ENCODE measurements at regions not wholly inside any gene's neighbourhood (a gene's known extent, or its start where the extent isn't known, plus 50 kb on each side); places are given as distances from the start of the nearest gene placed in this dataset.

DNA sequence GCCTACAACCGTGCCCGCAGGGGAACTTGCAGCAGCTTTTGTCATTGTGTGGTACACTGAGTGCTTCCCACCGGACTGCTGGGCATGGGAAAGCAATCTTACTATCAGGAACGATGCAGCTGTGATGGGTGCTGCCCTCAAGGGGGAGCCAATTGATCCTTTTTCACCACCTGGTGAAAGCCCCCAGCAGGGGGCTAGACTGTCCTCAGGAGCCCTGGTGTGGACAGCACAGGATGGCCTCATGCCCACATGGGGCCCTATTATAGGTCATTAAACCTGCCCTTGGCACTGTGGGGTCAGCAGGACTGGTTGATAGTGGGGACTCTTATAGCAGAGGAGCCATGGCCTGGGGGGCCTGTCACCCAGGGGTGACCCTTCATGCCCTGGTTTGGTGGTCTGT, 172.2 kb downstream of the GLI2 start:
- no peak for DNase-seq
- Mint-ChIP-seq H3K36me3 (ENCODE audit: low read depth) (no peaks in the 10 kb centered on the region), H3K4me1 (no peaks in the 10 kb centered on the region), H3K4me3 (no peak overlapping the region), H3K27ac (no peak overlapping the region), H3K27me3 (no peaks in the 10 kb centered on the region), H3K9me3 (no peaks in the 10 kb centered on the region)
- ChIA-PET POLR2A (no interaction called here), CTCF (no interaction called here)

DNA sequence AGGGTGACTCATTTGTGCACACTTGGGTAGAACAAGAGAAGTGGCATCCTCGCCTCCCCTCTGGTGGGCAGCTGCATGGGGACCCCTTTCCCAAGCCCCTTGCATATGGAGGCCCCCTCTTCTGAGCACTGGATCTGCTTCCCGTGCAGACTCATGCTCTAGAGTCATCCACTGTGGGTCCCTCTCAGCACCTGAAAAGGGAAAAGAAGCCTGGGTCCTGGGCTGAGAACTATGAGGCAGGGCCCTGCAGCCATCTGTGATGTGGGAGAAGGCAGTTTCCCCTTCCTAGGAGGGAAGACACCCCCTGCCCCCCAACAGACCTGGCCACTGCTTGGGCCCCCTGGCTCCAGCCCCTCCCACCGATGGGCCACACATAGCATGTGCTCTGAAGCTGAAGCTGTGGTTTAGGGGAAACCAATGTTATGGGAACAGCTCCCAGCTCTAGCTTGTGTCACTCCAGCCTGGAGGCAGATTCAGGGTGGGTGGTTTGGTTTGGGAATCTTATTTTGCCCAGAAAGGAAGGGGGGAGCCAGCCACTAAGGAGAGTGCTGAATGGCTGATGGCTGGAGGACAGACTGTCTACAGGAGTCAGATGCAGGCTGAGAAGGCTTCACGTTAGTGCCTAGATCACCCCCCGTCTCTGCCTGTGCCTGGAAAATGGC, 172.8 kb downstream of the GLI2 start:
- ChIA-PET POLR2A (no interaction called here), CTCF (no interaction called here)
- H3K36me3 Mint-ChIP-seq (ENCODE audit: low read depth): no peaks in the 10 kb centered on the region
- no peaks in the 10 kb centered on the region for H3K4me1 Mint-ChIP-seq
- DNase-seq: no peak
- H3K27ac Mint-ChIP-seq: no peak overlapping the region
- H3K4me3 Mint-ChIP-seq: no peak overlapping the region
- no peaks in the 10 kb centered on the region for H3K27me3 Mint-ChIP-seq
- no peaks in the 10 kb centered on the region for H3K9me3 Mint-ChIP-seq

DNA sequence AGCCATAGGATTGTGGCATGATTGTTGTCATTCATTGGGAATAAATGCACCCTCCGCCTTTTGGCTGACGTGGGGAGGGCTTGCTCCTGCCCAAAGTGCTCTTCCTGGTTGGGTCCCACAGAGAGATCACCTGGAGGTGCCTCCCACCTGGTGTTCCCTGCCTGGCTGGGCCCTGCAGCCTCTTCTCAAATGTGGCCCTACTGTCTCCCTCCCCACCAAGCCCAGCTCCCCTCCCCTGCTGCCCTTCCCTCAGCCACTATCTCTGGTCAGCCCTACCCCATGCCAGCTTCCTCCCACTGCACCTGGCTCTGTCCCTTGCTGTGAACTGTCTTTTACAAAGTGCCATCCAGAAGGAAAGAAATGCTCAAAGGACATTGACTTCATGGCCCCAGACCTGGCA, 173.4 kb downstream of the GLI2 start:
- Mint-ChIP-seq H3K9me3 (no peaks in the 10 kb centered on the region), H3K4me1 (no peaks in the 10 kb centered on the region)
- no peak for DNase-seq

DNA sequence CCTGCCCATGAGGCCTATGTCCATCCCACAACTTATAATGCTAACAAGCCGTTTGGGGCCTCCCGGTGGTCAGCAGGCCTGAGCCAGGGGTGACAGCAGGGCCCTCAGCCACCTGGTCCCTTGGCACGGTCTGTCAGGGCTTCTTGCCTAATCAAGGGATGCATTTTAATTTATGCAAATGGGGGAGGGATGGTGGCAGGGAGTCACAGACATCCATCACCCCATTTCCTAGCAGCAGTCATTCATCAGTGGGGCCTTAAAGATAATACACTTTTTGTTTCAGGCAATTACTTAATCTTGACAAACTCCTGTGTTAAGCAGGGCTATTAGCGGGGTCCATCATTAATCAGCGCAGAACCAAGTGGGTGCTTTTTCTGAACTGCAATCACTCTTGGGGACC, 174.5 kb downstream of the GLI2 start:
- Mint-ChIP-seq H3K4me3 (no peak overlapping the region), H3K4me1 (no peaks in the 10 kb centered on the region), H3K27ac (no peak overlapping the region), H3K27me3 (no peaks in the 10 kb centered on the region), H3K36me3 (ENCODE audit: low read depth) (no peaks in the 10 kb centered on the region), H3K9me3 (no peaks in the 10 kb centered on the region)
- CTCF ChIA-PET: no interaction called here
- DNase-seq: no peak
- POLR2A ChIA-PET: no interaction called here

More for the DNA sequence above, 173.4 kb downstream of the GLI2 start:
- no peak overlapping the region for H3K4me3 Mint-ChIP-seq
- POLR2A ChIA-PET: no interaction called here
- no peaks in the 10 kb centered on the region for H3K36me3 Mint-ChIP-seq (ENCODE audit: low read depth)
- CTCF ChIA-PET: no interaction called here
- no peaks in the 10 kb centered on the region for H3K27me3 Mint-ChIP-seq
- no peak overlapping the region for H3K27ac Mint-ChIP-seq

DNA sequence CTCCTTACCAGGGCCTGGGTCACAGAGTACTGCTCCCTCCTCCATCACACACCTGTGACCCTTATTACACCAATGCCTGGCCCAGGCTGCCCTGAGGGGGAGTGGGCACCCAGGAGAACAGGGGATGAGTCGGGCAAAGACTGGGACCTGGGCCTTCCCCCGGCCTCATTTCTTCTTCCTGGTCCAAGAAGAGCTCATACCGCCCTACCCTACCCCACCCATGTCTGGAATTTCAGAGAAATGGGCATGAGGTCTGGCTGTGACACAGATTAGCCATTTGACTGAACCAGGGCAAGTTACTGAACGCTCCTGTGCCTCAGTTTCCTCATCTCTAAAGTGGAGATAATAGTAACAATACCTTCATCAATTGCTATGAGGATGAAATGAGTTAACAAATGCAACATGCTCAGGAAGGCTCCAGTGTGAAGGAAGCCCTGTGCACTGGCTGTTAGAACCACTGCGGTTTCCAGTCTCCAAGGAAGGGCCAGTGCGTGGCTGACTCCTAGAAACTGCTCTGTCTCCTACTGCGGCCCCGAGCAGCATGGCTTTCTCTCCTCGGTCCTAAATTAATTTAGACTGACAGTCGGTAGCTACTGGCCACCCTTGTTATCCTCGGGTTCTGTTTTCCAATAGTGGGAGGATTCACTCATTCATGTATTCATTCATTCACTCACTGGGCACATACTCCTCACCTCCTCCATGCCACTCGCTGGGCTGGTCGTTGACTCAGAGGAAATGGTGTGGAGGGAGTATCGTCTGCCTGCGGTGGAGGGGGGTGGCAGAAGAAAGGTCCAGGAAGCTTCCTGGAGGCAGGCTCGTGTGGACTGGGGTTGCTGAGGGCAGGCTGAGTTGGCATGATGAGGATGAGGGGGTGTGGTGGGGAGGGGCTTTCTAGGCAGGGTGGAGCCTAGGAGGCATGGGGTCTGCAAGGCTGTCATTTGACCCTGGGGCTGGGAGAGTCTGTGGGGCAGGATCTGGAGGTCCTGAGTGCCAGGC, 175.6 kb downstream of the GLI2 start:
- no peak for DNase-seq
- ChIA-PET POLR2A (no interaction called here), CTCF (no interaction called here)
- Mint-ChIP-seq H3K27ac (no peak overlapping the region), H3K36me3 (ENCODE audit: low read depth) (no peaks in the 10 kb centered on the region), H3K4me1 (no peaks in the 10 kb centered on the region), H3K9me3 (no peaks in the 10 kb centered on the region), H3K27me3 (no peaks in the 10 kb centered on the region), H3K4me3 (no peak overlapping the region)

DNA sequence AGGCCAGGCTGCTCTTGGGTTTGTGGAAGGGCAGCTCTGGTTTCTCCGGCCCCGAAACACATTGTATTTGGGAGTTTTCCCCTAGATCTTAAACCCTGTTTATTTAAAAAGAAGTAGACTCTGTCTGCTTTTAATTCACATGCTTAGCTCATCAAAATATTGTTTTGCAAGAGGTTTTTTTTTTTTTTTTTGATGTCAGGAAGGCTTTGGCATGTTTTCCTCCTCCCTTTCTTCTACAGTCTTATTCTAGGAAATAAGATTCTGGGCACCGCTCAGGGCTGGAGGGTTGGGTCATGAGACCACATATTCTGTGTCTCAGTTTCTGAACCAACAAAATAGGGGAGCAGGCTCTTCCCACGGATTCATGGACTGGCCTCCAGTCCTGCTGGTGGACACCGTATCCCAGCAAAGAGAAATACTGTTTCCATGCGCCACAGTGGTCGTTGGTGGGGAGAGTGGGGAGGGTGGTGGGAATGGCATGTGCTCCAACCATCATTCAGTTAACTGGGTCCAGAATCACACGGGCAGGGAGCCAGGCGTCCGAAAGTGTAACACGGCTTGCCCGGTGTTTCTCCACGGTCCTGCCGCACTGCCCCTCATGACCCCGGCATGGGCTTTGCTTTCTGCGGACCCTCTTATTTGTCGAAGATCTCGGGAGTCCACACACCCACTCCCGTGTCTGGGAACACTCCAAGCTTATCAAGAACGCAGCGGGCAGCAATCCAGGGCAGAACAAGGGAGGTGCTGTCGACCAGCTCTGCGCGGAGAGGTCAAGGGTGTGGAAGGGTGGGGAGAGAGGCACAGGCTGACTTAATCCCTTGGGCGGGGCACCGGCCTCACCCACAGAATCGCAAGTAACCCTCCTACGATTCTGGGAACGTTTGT, 176.7 kb downstream of the GLI2 start:
- Mint-ChIP-seq H3K27me3 (no peaks in the 10 kb centered on the region), H3K9me3 (no peaks in the 10 kb centered on the region), H3K27ac (no peak overlapping the region), H3K4me3 (no peak overlapping the region), H3K36me3 (ENCODE audit: low read depth) (no peaks in the 10 kb centered on the region), H3K4me1 (no peaks in the 10 kb centered on the region)
- ChIA-PET CTCF (no interaction called here), POLR2A (no interaction called here)
- DNase-seq: no peak

DNA sequence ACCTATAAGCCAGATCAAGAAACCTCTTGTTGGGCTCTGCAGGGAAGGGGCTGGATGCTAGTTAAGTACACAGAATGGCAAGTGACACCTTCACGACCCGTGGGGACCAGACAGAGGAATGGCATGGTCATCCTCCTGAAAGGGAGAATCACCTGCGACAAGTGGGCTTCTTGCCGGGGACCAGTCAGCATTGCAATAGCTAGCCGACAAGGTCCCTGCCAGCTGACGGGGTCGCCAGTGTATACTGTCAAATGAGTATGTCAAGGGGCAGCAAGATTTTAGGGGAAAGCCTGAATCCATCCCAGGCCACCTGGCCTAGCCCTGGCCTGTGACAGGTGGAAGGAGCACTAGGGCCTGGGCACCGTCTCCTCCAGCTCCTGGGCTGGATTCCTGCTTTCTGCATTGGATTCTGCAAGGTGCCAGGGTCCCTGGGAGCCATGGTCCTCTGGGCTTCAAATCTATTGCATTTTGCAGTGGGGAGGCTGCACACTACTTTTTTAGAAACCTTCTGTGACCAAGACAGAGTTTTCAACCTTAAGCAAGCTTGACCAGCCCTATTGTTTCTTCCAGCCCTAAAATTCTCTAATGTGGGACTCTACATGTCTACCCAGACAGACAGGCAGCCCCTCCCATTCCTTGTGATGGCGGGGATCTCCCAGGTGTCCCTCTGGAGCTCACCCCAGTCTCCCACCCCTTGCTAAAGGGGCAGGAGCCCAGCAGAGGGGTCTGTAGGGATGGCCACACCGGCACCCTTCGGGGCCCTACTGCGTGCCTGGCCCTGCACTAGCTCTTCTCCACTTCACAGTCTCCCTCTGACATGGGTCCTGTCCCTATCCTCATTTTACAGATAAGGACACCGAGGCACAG, 178.5 kb downstream of the GLI2 start:
- Mint-ChIP-seq H3K9me3 (no peaks in the 10 kb centered on the region), H3K4me3 (no peak overlapping the region), H3K27me3 (no peaks in the 10 kb centered on the region), H3K27ac (no peak overlapping the region), H3K4me1 (no peaks in the 10 kb centered on the region), H3K36me3 (ENCODE audit: low read depth) (no peaks in the 10 kb centered on the region)
- CTCF ChIA-PET: no interaction called here
- DNase-seq: no peak
- POLR2A ChIA-PET: no interaction called here

DNA sequence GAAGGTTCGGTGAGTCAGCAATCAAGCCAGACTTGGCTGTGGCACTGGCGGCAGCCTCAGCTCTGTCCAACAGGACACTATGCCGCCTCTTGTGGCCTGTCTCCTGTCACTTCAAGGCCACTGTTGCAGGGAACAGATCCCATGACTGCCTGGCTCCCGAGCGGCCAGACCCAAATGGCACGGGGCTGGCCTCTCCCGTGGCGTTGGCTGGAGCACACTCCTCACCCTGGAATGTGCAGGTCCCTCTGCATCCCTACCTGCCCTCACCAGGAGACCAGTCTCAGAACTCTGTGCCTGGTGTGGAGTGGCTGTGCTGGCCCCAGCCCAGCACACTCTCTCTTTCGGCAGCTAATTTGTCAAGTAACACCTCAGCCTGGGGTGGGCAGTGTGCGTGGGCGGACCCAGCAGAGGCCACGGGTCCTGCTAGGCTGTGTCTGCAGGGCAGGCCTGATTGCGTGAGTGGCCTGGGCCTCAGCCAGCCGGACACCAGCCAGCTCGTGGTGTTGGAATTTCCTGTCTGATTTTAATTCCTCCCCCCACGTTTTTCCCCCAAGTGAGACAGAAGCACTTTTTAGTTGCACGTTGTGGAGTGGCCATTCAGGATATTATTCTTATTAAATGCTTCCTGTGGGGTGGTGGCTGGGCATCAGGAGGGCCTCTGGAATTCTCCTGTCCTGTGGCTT, 179.3 kb downstream of the GLI2 start:
- no peaks in the 10 kb centered on the region for H3K27me3 Mint-ChIP-seq
- DNase-seq: no peak
- H3K4me1 Mint-ChIP-seq: no peaks in the 10 kb centered on the region
- H3K27ac Mint-ChIP-seq: no peak overlapping the region
- no peaks in the 10 kb centered on the region for H3K9me3 Mint-ChIP-seq
- ChIA-PET CTCF (no interaction called here), POLR2A (no interaction called here)
- no peak overlapping the region for H3K4me3 Mint-ChIP-seq
- H3K36me3 Mint-ChIP-seq (ENCODE audit: low read depth): no peaks in the 10 kb centered on the region

DNA sequence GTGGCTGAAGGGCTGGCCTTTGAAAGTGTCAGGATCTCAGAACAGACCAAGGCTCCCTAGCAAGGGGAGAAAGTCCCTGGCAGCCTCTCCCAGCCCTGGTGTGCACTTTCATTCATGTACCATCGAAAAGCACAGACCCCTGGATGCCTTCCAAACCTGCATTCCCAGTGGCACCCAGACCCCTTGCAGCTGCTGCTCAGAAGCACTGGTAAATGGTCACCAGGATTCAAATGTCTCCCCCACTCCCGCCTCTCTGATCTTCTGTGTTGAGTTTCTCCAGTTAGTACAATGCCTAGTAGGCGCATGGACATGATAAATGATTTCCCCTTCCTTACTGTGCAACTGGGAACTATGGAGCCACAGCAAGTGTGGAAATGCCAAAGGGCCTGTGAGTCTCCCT, 180.0 kb downstream of the GLI2 start:
- DNase-seq: no peak
- H3K9me3 Mint-ChIP-seq: no peaks in the 10 kb centered on the region
- no peak overlapping the region for H3K27ac Mint-ChIP-seq
- H3K27me3 Mint-ChIP-seq: no peaks in the 10 kb centered on the region
- POLR2A ChIA-PET: no interaction called here
- CTCF ChIA-PET: no interaction called here
- no peaks in the 10 kb centered on the region for H3K36me3 Mint-ChIP-seq (ENCODE audit: low read depth)
- no peak overlapping the region for H3K4me3 Mint-ChIP-seq
- no peaks in the 10 kb centered on the region for H3K4me1 Mint-ChIP-seq

DNA sequence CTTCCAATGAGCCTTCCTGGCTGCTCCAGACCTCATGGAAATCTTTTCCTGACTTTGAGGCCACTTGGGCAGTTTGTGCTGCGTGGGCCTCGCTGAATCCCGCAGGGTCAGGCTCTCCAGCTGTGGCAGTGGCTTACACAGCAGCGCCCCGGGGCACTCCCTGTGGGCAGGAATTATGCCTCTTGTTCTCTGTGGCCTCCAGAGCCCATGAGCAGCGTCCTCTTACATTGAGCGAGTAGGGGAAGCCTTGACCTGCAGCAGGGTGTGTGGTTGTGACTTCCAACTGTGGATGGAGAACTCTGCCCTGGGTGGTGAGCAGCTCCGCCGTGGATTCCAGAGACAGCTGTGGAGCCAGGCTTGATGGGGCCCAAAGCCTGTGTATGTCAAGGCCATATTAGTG, 180.8 kb downstream of the GLI2 start:
- no peak for DNase-seq
- Mint-ChIP-seq H3K4me3 (no peak overlapping the region), H3K4me1 (no peaks in the 10 kb centered on the region), H3K36me3 (ENCODE audit: low read depth) (no peaks in the 10 kb centered on the region), H3K27ac (no peak overlapping the region), H3K27me3 (no peaks in the 10 kb centered on the region), H3K9me3 (no peaks in the 10 kb centered on the region)
- ChIA-PET POLR2A (no interaction called here), CTCF (no interaction called here)

DNA sequence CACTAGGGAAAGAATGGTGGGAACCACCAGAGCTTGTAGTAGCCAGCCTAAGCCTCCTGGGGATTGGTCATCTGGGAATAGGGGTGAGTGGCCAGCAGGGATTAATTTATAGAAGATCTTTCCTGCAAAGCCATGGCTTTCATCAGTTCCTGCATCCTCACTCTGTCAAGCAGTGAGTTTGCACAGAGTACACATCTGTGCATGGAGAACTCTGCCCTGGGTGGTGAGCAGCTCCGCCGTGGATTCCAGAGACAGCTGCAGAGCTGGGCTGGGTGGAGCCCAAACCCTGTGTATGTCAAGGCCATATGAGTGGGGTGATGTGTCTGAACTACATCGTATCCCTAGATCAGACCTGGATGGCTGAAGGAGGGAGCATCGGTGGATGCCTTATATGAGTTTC, 182.2 kb downstream of the GLI2 start:
- no peaks in the 10 kb centered on the region for H3K36me3 Mint-ChIP-seq (ENCODE audit: low read depth)
- no peak for DNase-seq
- H3K9me3 Mint-ChIP-seq: no peaks in the 10 kb centered on the region
- POLR2A ChIA-PET: no interaction called here
- CTCF ChIA-PET: no interaction called here
- no peaks in the 10 kb centered on the region for H3K4me1 Mint-ChIP-seq
- H3K4me3 Mint-ChIP-seq: no peak overlapping the region
- no peaks in the 10 kb centered on the region for H3K27me3 Mint-ChIP-seq
- H3K27ac Mint-ChIP-seq: no peak overlapping the region

DNA sequence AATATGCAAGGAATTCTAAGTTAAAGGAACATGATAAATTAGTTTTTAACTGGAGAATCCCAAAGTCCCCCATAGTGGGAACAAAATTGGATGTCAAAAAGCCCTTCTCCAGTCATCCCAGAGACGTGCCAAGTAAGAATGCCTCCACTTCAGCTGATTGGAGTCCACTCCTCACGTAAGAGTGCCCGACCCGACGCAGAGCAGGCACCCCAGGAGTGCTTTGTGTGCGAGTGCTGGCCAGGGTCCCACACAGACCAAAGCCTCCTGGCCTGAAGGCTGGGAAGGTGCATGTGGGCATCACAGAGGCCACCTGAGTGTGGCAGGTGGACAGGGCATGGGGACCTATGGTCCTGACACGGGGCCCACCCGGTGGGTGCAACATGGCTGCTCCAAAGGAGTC, 183.5 kb downstream of the GLI2 start:
- no peak for DNase-seq
- no peak overlapping the region for H3K27ac Mint-ChIP-seq
- ChIA-PET CTCF (interaction anchor here (1.3 kb wide), 1 partner anchor 27 kb away, joined by 4 read pairs; no protein-coding TSS in a partner anchor), POLR2A (no interaction called here)
- no peaks in the 10 kb centered on the region for H3K9me3 Mint-ChIP-seq
- H3K4me3 Mint-ChIP-seq: no peak overlapping the region
- no peaks in the 10 kb centered on the region for H3K4me1 Mint-ChIP-seq
- no peaks in the 10 kb centered on the region for H3K36me3 Mint-ChIP-seq (ENCODE audit: low read depth)
- no peaks in the 10 kb centered on the region for H3K27me3 Mint-ChIP-seq

All from activated CD4-positive, alpha-beta T cell treated with anti-CD3 and anti-CD28 coated beads, Interleukin-2, amount 10 ng/mL, durations not matched to agents 7 days and 5 days (primary cell).